ENCODE measurements at regions not wholly inside any gene's neighbourhood (a gene's known extent, or its start where the extent isn't known, plus 50 kb on each side); places are given as distances from the start of the nearest gene placed in this dataset.

- Histone ChIP-seq H2AFZ (ENCODE audit: control insufficient read depth, low read depth, low read length) (no peak overlapping the region), H3K4me2 (ENCODE audit: control insufficient read depth, insufficient read depth) (no peak overlapping the region), H3K9ac (ENCODE audit: control insufficient read depth, insufficient read depth, low read length) (no peak overlapping the region), H3K27me3 (replicated peaks in 1 of 2; ENCODE audit: control insufficient read depth in 2 of 2, insufficient read depth in 2 of 2, low read length in 1 of 2) (no peaks in the 10 kb centered on the region), H3K36me3 (ENCODE audit: control insufficient read depth in 2 of 2, insufficient read depth in 2 of 2, low read length in 1 of 2) (no peaks in the 10 kb centered on the region), H3K79me2 (ENCODE audit: control insufficient read depth, insufficient read depth, low read length) (no peaks in the 10 kb centered on the region), H3K4me3 (no peak overlapping the region), H3K9me3 (replicated peaks; ENCODE audit: control insufficient read depth, insufficient read depth, low read length) (no peaks in the 10 kb centered on the region), H4K20me1 (ENCODE audit: control insufficient read depth, insufficient read depth) (no peaks in the 10 kb centered on the region), H3K27ac (ENCODE audit: control insufficient read depth, insufficient read depth) (no peak overlapping the region), H3K4me1 (ENCODE audit: control insufficient read depth, insufficient read depth, low read length) (no peaks in the 10 kb centered on the region)
- ChIA-PET POLR2A (no interaction called here), SMC1A (ENCODE audit: uncharacterized antibody, unreplicated experiment) (no interaction called here), RAD21 (ENCODE audit: unreplicated experiment) (no interaction called here), CTCF (interaction anchor here (1.1 kb wide), 1 partner anchor 15 kb away, joined by 3 read pairs; no protein-coding TSS in a partner anchor)
- 46% methylated on average over 5 of the region's 5 CpGs for WGBS (ENCODE audit: insufficient coverage, insufficient replicate concordance, low lambda C conversion rate, missing lambda C conversion rate)
- BruUV-seq (replicated peaks), result no TSS peak
- no peak for ATAC-seq
- in situ Hi-C loops (cut with MboI), result no loop called here
- TF ChIP-seq TCF7 (IDR thresholded peaks at IDR 0.05; ENCODE audit: borderline replicate concordance) (no peak), HDAC2 (IDR thresholded peaks at IDR 0.05) (no peak), ELK1 (IDR thresholded peaks at IDR 0.05; ENCODE audit: low read depth, low read length) (no peak), NFYB (IDR thresholded peaks at IDR 0.05; ENCODE audit: insufficient read depth, low read depth, low read length) (no peak), CHD2 (IDR thresholded peaks at IDR 0.05; ENCODE audit: borderline replicate concordance, low read depth, low read length) (no peak), SREBF1 (IDR thresholded peaks at IDR 0.05; ENCODE audit: low read length) (no peak), ZNF687 (IDR thresholded peaks at IDR 0.05) (no peak), ZBED1 (IDR thresholded peaks at IDR 0.05; ENCODE audit: borderline replicate concordance) (no peak)
- FAIRE-seq, result no peak
- intact Hi-C loops (cut with micrococcal nuclease; ENCODE audit: unreplicated experiment), result no loop called here
- DNase-seq (ENCODE audit: low read depth, low spot score), result no peak
These were observed 443.9 kb downstream of the TLE1 start for GRCh38 chr9:81245254-81245956.

All from GM12878 (cell line).